ENCODE measurements at regions not wholly inside any gene's neighbourhood (a gene's known extent, or its start where the extent isn't known, plus 50 kb on each side); places are given as distances from the start of the nearest gene placed in this dataset.

DNA sequence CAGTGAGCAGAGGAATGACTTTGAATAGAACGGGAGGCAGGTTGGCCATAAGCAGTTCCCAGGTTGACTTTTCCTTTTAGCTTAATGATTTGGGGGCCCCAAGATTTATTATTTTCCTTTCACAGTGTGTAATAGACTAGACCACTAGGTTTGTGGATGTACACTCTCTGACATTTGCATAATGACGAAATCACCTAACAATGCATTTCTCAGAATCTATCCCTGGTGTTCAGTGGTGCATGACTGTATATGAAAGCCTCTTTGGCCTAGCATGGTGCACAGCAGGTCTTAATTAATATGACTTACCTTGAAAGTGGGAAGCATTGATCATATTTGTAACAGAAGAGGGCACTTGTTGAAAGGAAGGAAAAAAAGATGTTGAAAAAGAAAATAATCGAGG, 761.9 kb downstream of the TYW1 start:
- H3K79me2 ChIP-seq, result no peaks in the 10 kb centered on the region
- no peaks in the 10 kb centered on the region for H3K4me1 ChIP-seq
- no peak overlapping the region for H3K27ac ChIP-seq
- H3K9me3 ChIP-seq (ENCODE audit: control insufficient read depth, low read length), result no peaks in the 10 kb centered on the region
- H3K27me3 ChIP-seq (ENCODE audit: control insufficient read depth, insufficient read depth, low read length), result no peaks in the 10 kb centered on the region
- H3K4me3 ChIP-seq (ENCODE audit: low read depth, low read length), result no peak overlapping the region
- H3K4me2 ChIP-seq (ENCODE audit: low read length), result no peak overlapping the region
- no peaks in the 10 kb centered on the region for H3K36me3 ChIP-seq (ENCODE audit: control insufficient read depth, insufficient read depth, low read length)
- H3K9ac ChIP-seq, result no peak overlapping the region
- no peak overlapping the region for H2AFZ ChIP-seq
- TF ChIP-seq, protein P1, sequence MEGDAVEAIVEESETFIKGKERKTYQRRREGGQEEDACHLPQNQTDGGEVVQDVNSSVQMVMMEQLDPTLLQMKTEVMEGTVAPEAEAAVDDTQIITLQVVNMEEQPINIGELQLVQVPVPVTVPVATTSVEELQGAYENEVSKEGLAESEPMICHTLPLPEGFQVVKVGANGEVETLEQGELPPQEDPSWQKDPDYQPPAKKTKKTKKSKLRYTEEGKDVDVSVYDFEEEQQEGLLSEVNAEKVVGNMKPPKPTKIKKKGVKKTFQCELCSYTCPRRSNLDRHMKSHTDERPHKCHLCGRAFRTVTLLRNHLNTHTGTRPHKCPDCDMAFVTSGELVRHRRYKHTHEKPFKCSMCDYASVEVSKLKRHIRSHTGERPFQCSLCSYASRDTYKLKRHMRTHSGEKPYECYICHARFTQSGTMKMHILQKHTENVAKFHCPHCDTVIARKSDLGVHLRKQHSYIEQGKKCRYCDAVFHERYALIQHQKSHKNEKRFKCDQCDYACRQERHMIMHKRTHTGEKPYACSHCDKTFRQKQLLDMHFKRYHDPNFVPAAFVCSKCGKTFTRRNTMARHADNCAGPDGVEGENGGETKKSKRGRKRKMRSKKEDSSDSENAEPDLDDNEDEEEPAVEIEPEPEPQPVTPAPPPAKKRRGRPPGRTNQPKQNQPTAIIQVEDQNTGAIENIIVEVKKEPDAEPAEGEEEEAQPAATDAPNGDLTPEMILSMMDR (IDR thresholded peaks at IDR 0.05), result no peak

DNA sequence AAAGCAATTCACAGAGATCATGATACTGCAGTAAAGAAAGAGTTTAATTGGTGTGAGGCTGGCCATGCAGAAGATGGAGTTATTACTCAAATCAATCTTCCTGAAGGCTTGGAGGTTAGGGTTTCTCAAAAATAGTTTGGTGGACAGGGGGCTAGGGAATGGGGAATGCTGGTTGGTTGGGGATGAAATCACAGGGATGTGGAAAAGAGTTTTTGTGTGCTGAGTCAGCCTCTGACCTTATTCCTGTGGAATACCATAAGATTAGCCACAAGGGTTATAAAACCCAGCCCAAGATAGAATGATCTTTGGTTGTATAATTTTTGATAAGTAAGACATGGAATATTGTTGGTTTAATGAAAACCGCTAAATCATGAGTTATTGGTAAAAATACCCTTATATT, 764.3 kb downstream of the TYW1 start:
- no peak overlapping the region for H3K27ac ChIP-seq
- H3K4me1 ChIP-seq, result no peaks in the 10 kb centered on the region
- H3K9ac ChIP-seq, result no peak overlapping the region
- no peaks in the 10 kb centered on the region for H3K79me2 ChIP-seq
- H2AFZ ChIP-seq, result no peak overlapping the region
- no peaks in the 10 kb centered on the region for H3K9me3 ChIP-seq (ENCODE audit: control insufficient read depth, low read length)
- no peak overlapping the region for H3K4me2 ChIP-seq (ENCODE audit: low read length)
- H3K36me3 ChIP-seq (ENCODE audit: control insufficient read depth, insufficient read depth, low read length), result no peaks in the 10 kb centered on the region
- H3K27me3 ChIP-seq (ENCODE audit: control insufficient read depth, insufficient read depth, low read length), result no peaks in the 10 kb centered on the region
- no peak overlapping the region for H3K4me3 ChIP-seq (ENCODE audit: low read depth, low read length)
- TF ChIP-seq, protein P1 (IDR thresholded peaks at IDR 0.05), result no peak

DNA sequence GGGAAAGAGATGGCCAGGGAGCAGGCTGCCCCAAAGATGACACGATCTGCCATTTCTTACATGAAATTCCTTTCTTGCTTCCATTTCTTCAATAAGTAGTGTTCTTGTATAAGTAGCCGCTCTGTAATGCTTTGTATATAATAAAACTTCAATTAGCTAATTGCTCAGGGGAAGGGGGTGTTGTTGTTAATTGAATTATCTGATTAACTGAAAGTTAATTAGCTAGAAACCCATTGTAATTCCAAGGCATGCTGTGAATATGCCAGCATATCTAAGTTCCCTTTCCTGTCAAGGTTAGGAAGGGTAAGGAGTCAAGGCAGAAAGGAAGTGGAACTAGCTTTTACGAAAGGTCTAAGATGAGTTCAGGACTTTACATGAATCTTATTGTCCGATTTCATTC, 765.9 kb downstream of the TYW1 start:
- Histone ChIP-seq H3K9me3 (ENCODE audit: control insufficient read depth, low read length) (peaks cover 3% of the 10 kb centered on the region), H2AFZ (no peak overlapping the region), H3K9ac (no peak overlapping the region), H3K27me3 (ENCODE audit: control insufficient read depth, insufficient read depth, low read length) (no peaks in the 10 kb centered on the region), H3K79me2 (no peaks in the 10 kb centered on the region), H3K36me3 (ENCODE audit: control insufficient read depth, insufficient read depth, low read length) (no peaks in the 10 kb centered on the region), H3K4me2 (ENCODE audit: low read length) (no peak overlapping the region), H3K27ac (no peak overlapping the region), H3K4me1 (no peaks in the 10 kb centered on the region), H3K4me3 (ENCODE audit: low read depth, low read length) (no peak overlapping the region)
- TF ChIP-seq, protein P1 (IDR thresholded peaks at IDR 0.05), result no peak

DNA sequence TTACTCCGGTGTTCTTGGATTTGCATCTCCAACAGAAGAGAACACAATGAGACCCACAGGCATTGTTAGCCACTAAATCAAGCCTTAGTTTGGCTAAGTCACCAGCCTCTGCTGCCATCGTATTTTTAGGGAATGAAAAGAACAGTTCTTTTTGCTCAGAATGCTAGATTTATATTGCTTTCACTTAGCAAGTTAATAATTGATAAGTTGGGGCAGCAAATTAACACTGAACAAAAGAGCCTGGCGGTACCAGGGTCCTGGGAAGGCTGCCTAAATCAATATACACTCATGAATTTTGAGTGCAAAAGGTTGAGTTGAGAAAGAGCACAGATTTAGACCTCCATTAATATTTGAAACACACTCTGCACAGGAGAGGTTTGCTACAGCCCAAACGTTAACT, 767.7 kb downstream of the TYW1 start:
- Histone ChIP-seq H3K27me3 (ENCODE audit: control insufficient read depth, insufficient read depth, low read length) (no peaks in the 10 kb centered on the region), H3K4me2 (ENCODE audit: low read length) (no peak overlapping the region), H3K9me3 (ENCODE audit: control insufficient read depth, low read length) (peaks cover 3% of the 10 kb centered on the region), H2AFZ (no peak overlapping the region), H3K9ac (no peak overlapping the region), H3K79me2 (no peaks in the 10 kb centered on the region), H3K27ac (no peak overlapping the region), H3K36me3 (ENCODE audit: control insufficient read depth, insufficient read depth, low read length) (no peaks in the 10 kb centered on the region), H3K4me1 (no peaks in the 10 kb centered on the region), H3K4me3 (ENCODE audit: low read depth, low read length) (no peak overlapping the region)
- TF ChIP-seq, protein P1 (IDR thresholded peaks at IDR 0.05), result no peak

DNA sequence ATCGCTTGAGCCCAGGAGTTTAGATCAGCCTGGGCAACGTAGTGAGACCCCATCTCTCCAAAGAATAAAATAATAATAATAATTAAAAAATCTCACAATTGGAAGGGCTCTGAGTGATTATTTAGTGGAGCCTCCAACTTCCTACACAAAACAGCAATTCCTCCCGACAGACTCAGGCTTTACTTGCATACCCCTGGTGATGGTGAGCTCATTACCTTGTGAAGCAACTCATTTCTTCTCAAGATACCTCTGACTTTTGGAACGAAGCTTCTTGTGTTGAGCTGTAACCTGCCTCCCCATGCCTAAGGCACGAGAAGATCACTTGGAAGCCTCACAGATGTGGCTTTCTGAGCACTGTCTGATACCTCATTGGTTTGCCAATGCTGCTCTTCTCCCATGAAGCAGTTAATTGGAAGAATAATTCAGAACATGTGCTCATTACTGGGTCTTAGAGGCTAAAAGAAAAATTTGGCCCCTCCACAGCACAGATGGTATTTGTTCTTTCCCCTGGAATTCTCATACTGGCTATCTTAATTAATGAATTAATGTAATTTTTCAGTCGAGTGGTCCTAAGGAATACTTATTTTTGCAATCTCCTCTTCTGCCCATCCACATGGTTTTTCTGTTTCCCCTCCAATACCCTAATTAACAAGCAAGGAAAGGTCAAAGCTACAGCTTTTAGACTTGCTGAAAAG, 769.0 kb downstream of the TYW1 start:
- H3K27ac ChIP-seq, result no peak overlapping the region

More for the DNA sequence above, 769.0 kb downstream of the TYW1 start:
- no peaks in the 10 kb centered on the region for H3K79me2 ChIP-seq
- no peak overlapping the region for H3K4me3 ChIP-seq (ENCODE audit: low read depth, low read length)
- TF ChIP-seq, protein P1 (IDR thresholded peaks at IDR 0.05), result no peak
- H3K9ac ChIP-seq, result no peak overlapping the region
- H3K4me1 ChIP-seq, result no peaks in the 10 kb centered on the region
- H3K9me3 ChIP-seq (ENCODE audit: control insufficient read depth, low read length), result peaks cover 3% of the 10 kb centered on the region
- H2AFZ ChIP-seq, result no peak overlapping the region
- no peaks in the 10 kb centered on the region for H3K36me3 ChIP-seq (ENCODE audit: control insufficient read depth, insufficient read depth, low read length)
- no peaks in the 10 kb centered on the region for H3K27me3 ChIP-seq (ENCODE audit: control insufficient read depth, insufficient read depth, low read length)
- no peak overlapping the region for H3K4me2 ChIP-seq (ENCODE audit: low read length)
